ENCODE measurements at regions not wholly inside any gene's neighbourhood (a gene's known extent, or its start where the extent isn't known, plus 50 kb on each side); places are given as distances from the start of the nearest gene placed in this dataset.

DNA sequence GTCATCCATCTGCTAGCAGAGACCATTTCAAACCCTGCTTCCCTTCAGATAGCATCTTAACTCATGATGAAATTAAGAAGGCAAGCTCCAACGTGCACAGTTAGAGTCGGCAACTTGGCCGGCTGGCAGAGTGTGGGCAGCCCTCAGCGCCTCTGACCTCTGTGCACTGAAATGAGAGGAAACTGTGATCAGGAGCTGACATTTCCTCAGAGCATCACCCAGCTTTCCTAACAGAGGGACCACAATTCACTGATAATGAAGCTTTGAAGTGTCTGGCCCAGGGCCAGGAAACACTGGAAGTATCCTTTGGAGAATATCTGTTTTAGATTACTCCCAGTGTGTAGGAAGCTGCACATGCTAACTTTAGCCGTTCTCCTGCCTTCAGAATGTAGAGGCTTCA lies 145.0 kb upstream of the ZC3H11B start:
- TF ChIP-seq, protein P1, sequence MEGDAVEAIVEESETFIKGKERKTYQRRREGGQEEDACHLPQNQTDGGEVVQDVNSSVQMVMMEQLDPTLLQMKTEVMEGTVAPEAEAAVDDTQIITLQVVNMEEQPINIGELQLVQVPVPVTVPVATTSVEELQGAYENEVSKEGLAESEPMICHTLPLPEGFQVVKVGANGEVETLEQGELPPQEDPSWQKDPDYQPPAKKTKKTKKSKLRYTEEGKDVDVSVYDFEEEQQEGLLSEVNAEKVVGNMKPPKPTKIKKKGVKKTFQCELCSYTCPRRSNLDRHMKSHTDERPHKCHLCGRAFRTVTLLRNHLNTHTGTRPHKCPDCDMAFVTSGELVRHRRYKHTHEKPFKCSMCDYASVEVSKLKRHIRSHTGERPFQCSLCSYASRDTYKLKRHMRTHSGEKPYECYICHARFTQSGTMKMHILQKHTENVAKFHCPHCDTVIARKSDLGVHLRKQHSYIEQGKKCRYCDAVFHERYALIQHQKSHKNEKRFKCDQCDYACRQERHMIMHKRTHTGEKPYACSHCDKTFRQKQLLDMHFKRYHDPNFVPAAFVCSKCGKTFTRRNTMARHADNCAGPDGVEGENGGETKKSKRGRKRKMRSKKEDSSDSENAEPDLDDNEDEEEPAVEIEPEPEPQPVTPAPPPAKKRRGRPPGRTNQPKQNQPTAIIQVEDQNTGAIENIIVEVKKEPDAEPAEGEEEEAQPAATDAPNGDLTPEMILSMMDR (IDR thresholded peaks at IDR 0.05 in 2 of 3, conservative IDR thresholded peaks at IDR 0.05 in 1 of 3; ENCODE audit: control insufficient read depth in 2 of 3, extremely low read depth in 1 of 3, insufficient read depth in 1 of 3, low read depth in 3 of 3, low read length in 3 of 3) = no peak
- no peak for TF ChIP-seq JUNB (IDR thresholded peaks at IDR 0.05)
- TF ChIP-seq, protein P2, sequence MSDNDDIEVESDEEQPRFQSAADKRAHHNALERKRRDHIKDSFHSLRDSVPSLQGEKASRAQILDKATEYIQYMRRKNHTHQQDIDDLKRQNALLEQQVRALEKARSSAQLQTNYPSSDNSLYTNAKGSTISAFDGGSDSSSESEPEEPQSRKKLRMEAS (IDR thresholded peaks at IDR 0.05; ENCODE audit: low read depth, low read length) = no peak
- no peak for TF ChIP-seq EZH2 (IDR thresholded peaks at IDR 0.05; ENCODE audit: borderline replicate concordance, control insufficient read depth, low read depth, low read length)
- TF ChIP-seq FOS (IDR thresholded peaks at IDR 0.05; ENCODE audit: borderline replicate concordance, extremely low read depth, insufficient read length) = no peak
- no peak for TF ChIP-seq NFIC (IDR thresholded peaks at IDR 0.05; ENCODE audit: low read depth, low read length)
- no peak for TF ChIP-seq POLR2A (IDR thresholded peaks at IDR 0.05; ENCODE audit: low read depth, low read length)
- no peak for TF ChIP-seq ZNF207 (IDR thresholded peaks at IDR 0.05; ENCODE audit: borderline replicate concordance)
- TF ChIP-seq, protein P3, sequence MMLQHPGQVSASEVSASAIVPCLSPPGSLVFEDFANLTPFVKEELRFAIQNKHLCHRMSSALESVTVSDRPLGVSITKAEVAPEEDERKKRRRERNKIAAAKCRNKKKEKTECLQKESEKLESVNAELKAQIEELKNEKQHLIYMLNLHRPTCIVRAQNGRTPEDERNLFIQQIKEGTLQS (IDR thresholded peaks at IDR 0.05; ENCODE audit: borderline replicate concordance, extremely low read depth, low read depth, low read length) = no peak
- TF ChIP-seq, protein P4, sequence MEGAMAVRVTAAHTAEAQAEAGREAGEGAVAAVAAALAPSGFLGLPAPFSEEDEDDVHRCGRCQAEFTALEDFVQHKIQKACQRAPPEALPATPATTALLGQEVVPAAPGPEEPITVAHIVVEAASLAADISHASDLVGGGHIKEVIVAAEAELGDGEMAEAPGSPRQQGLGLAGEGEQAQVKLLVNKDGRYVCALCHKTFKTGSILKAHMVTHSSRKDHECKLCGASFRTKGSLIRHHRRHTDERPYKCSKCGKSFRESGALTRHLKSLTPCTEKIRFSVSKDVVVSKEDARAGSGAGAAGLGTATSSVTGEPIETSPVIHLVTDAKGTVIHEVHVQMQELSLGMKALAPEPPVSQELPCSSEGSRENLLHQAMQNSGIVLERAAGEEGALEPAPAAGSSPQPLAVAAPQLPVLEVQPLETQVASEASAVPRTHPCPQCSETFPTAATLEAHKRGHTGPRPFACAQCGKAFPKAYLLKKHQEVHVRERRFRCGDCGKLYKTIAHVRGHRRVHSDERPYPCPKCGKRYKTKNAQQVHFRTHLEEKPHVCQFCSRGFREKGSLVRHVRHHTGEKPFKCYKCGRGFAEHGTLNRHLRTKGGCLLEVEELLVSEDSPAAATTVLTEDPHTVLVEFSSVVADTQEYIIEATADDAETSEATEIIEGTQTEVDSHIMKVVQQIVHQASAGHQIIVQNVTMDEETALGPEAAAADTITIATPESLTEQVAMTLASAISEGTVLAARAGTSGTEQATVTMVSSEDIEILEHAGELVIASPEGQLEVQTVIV (IDR thresholded peaks at IDR 0.05; ENCODE audit: borderline replicate concordance, partially characterized antibody) = no peak
- no peak for TF ChIP-seq CREB1 (IDR thresholded peaks at IDR 0.05; ENCODE audit: low read depth)

Measured in GM12878 (cell line).